AG04449 (cell line): ENCODE measurements at regions not wholly inside any gene's neighbourhood (a gene's known extent, or its start where the extent isn't known, plus 50 kb on each side); places are given as distances from the start of the nearest gene placed in this dataset.
"Not testable (repeated sequence)": the region's sequence is repeated elsewhere in the genome, so short reads cannot be mapped to it uniquely, and the experiment has no call there.

Experiments used
- CTCF ChIA-PET: fragments of 350-600 bp; formaldehyde crosslinking; extraction: SDS; loops from one replicate; lab custom pipeline; 2021; ENCODE audit warnings: antibody characterized with exemption; lab: Yijun Ruan, JAX
- POLR2A ChIA-PET: fragments of 400-600, 350-600 bp; formaldehyde crosslinking; extraction: SDS; loops from one replicate; lab custom pipeline; 2020; ENCODE audit warnings: antibody characterized with exemption, inconsistent platforms; lab: Yijun Ruan, JAX
- DNase-seq: peaks from one replicate; pipeline ENCODE4 v3.0.0-alpha.2; 2010; ENCODE audit warnings: low read depth, low spot score
- H3K4me3 ChIP-seq: 2 replicates; pipeline ENCODE4 v1.5.1; 2011; ENCODE audit warnings: low read depth, mild to moderate bottlenecking, control low read depth, low read length
- TF ChIP-seq, protein P1 (sequence below): IDR thresholded peaks from one replicate; pipeline ENCODE4 v1.5.1; 2011; ENCODE audit warnings: mild to moderate bottlenecking, moderate library complexity, low read length, control low read depth, inconsistent platforms; ENCODE audit not compliant: insufficient read depth; ENCODE audit errors: missing control alignments

DNA sequence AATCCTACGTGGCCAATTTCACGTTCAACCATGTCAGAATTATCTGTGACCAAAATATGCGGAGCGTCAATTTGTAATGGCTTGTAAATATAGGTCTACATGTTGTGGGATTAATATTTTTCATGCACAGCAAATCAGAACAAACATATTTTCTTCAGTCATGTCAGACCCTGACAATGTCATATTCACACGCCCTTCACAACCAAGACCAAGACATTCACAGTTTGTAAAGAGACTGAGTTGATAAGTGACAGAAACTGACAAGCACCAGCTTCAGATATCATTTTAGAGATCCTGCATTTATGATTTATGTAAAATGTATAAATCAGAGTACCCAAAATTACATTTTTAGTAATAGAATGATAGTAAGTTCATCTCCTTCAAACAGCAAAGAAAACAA is 57.3 kb upstream of the NOVA1 start:
- ChIA-PET POLR2A (no interaction called here), CTCF (no interaction called here)
- DNase-seq, result no peak
- H3K4me3 ChIP-seq, result no peak overlapping the region
- TF ChIP-seq, protein P1, sequence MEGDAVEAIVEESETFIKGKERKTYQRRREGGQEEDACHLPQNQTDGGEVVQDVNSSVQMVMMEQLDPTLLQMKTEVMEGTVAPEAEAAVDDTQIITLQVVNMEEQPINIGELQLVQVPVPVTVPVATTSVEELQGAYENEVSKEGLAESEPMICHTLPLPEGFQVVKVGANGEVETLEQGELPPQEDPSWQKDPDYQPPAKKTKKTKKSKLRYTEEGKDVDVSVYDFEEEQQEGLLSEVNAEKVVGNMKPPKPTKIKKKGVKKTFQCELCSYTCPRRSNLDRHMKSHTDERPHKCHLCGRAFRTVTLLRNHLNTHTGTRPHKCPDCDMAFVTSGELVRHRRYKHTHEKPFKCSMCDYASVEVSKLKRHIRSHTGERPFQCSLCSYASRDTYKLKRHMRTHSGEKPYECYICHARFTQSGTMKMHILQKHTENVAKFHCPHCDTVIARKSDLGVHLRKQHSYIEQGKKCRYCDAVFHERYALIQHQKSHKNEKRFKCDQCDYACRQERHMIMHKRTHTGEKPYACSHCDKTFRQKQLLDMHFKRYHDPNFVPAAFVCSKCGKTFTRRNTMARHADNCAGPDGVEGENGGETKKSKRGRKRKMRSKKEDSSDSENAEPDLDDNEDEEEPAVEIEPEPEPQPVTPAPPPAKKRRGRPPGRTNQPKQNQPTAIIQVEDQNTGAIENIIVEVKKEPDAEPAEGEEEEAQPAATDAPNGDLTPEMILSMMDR, result no peak

DNA sequence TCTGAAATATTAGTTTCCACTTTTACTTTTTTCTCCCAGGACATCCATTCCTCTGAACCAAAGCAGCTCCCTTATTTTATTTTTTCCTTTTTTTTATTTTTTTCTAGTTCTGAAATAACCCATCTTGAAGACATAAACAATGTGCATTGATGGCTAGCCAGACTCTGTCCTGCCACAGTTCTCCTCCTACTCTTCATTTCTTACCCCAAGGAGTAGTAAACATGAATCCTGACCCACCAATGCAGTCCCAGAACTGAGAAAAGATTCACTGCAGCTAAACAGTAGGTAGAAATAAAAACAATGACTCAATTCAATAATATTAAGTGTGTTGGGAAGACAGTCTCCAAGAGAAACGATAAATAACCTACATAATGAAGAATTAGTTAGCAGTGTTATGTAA is 65.7 kb upstream of the NOVA1 start:
- no peak overlapping the region for H3K4me3 ChIP-seq
- ChIA-PET POLR2A (no interaction called here), CTCF (no interaction called here)
- DNase-seq, result no peak
- TF ChIP-seq, protein P1, result no peak

DNA sequence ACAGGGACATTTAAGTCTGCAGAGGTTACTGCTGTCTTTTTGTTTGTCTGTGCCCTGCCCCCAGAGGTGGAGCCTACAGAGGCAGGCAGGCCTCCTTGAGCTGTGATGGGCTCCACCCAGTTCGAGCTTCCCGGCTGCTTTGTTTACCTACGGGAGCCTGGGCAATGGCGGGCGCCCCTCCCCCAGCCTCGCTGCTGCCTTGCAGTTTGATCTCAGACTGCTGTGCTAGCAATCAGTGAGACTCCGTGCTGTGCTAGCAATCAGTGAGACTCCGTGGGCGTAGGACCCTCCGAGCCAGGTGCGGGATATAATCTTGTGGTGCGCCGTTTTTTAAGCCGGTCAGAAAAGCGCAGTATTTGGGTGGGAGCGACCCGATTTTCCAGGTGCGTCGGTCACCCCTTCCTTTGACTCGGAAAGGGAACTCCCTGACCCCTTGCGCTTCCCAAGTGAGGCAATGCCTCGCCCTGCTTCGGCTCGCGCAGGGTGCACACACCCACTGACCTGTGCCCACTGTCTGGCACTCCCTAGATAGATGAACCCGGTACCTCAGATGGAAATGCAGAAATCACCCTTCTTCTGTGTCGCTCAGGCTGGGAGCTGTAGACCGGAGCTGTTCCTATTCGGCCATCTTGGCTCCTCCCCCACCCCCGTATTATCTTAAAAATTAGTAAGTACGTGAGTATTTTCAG is 81.0 kb upstream of the NOVA1 start:
- H3K4me3 ChIP-seq, CTCF ChIA-PET, POLR2A ChIA-PET, DNase-seq: not testable (repeated sequence)

DNA sequence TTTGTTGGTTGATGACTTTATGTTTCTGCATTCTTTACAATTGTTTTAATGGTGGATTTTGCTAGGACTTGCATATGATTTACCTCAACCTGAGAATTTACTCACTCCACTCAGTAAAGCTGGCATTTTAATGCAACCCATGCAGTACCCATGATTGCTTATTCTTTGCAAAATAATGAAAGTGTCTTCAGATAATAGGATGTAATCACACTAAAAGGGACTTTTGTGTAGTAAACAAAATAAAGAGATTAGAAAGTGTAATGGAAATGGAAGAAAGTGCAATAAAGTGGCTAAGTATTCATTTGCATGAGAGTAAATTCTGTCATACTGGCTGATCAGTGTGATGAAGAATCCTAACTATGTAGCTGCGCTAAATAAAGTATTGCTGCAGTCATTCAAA is 87.6 kb upstream of the NOVA1 start:
- no peak overlapping the region for H3K4me3 ChIP-seq
- no peak for DNase-seq
- ChIA-PET POLR2A (no interaction called here), CTCF (no interaction called here)
- TF ChIP-seq, protein P1, result no peak

DNA sequence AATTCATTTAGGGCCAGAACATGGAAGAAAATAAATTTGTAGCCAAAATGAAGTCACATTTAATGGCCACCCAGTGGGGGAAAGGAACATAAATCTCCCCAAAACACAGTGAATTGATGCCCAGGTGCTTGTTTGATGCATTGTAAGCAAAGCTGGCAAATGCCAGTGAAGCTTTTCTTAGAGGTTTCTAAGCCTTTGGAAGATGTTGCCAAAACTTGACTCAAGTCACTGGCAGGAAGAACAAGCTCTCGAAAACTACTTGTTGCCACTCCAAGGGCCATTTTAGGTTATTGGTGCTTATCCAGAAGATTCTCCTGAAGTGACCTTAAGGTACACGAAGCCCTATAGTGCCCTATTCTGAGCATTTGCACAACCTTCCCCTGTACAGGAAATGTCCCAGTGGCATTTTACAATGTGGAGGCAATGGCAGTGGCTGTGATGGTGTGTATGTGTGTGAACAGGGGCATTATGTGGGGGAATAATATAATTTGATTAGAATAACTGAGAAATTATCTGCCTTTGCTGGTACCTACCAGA is 89.5 kb upstream of the NOVA1 start:
- DNase-seq, result no peak
- ChIA-PET POLR2A (no interaction called here), CTCF (no interaction called here)
- no peak overlapping the region for H3K4me3 ChIP-seq
- TF ChIP-seq, protein P1, result no peak

DNA sequence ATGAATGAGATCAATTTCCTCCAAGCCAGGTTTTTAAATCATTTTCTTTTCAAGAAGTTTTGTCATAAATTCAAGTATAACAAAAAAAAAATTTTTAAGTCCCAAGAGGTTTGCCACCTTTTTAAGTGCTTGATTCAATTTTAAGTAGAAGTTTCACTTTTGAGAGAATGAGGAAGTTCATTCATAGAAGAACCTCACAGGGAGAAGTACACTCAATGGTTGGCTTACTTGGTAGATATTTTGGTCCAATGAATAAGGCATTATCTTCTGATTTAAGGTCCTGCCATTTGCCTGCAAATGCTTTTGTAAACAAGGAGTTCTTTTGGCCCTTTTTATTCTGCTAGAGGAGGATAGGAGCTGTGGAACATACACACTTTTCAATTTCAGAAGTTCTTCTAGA is 96.7 kb upstream of the NOVA1 start:
- TF ChIP-seq, protein P1, result no peak
- H3K4me3 ChIP-seq, result no peak overlapping the region
- ChIA-PET POLR2A (no interaction called here), CTCF (no interaction called here)
- no peak for DNase-seq
